ENCODE measurements at regions not wholly inside any gene's neighbourhood (a gene's known extent, or its start where the extent isn't known, plus 50 kb on each side); places are given as distances from the start of the nearest gene placed in this dataset.

GRCh38 chr6:115720900-115721299 lies 339.8 kb downstream of the FRK start:
- intact Hi-C loops (cut with micrococcal nuclease; ENCODE audit: unreplicated experiment) = no loop called here
- RAD21 ChIA-PET (ENCODE audit: unreplicated experiment) = no interaction called here
- H3K4me1 ChIP-seq (ENCODE audit: control insufficient read depth, insufficient read depth, low read length) = 0 out of 2 replicates have a peak, but pooled peaks cover 3% of the 10 kb centered on the region
- no peak overlapping the region for H3K4me2 ChIP-seq (ENCODE audit: control insufficient read depth, insufficient read depth)
- H3K4me3 ChIP-seq = no peak overlapping the region
- WGBS (ENCODE audit: insufficient coverage, insufficient replicate concordance, low lambda C conversion rate, missing lambda C conversion rate) = 87% methylated on average over 1 of the region's 1 CpG
- CTCF ChIA-PET = interaction anchor here (0.9 to 1.4 kb wide), 2 partner anchors 12 to 21 kb away, joined by 3 read pairs; no protein-coding TSS in a partner anchor
- no peaks in the 10 kb centered on the region for H3K79me2 ChIP-seq (ENCODE audit: control insufficient read depth, insufficient read depth, low read length)
- no peaks in the 10 kb centered on the region; the same call in 2 of the 3 replicates for H3K9me3 ChIP-seq (replicated peaks; ENCODE audit: control insufficient read depth, insufficient read depth, low read length)
- no peak overlapping the region for H3K27ac ChIP-seq (ENCODE audit: control insufficient read depth, insufficient read depth)
- H4K20me1 ChIP-seq (ENCODE audit: control insufficient read depth, insufficient read depth) = no peaks in the 10 kb centered on the region
- no peak for ATAC-seq
- H3K36me3 ChIP-seq (ENCODE audit: control insufficient read depth in 2 of 2, insufficient read depth in 2 of 2, low read length in 1 of 2) = no peaks in the 10 kb centered on the region
- H2AFZ ChIP-seq (ENCODE audit: control insufficient read depth, low read depth, low read length) = no peak overlapping the region
- FAIRE-seq = no peak
- POLR2A ChIA-PET = no interaction called here
- DNase-seq (ENCODE audit: low read depth, low spot score) = no peak
- H3K27me3 ChIP-seq (replicated peaks in 1 of 2; ENCODE audit: control insufficient read depth in 2 of 2, insufficient read depth in 2 of 2, low read length in 1 of 2) = no peaks in the 10 kb centered on the region
- no TSS peak for BruUV-seq (replicated peaks)
- H3K9ac ChIP-seq (ENCODE audit: control insufficient read depth, insufficient read depth, low read length) = no peak overlapping the region
- in situ Hi-C loops (cut with MboI) = no loop called here
- TF ChIP-seq NFYB (IDR thresholded peaks at IDR 0.05; ENCODE audit: insufficient read depth, low read depth, low read length) (no peak), HCFC1 (IDR thresholded peaks at IDR 0.05; ENCODE audit: low read length) (no peak), JUND (IDR thresholded peaks at IDR 0.05; ENCODE audit: low read depth, low read length) (no peak), RCOR1 (conservative IDR thresholded peaks at IDR 0.05; ENCODE audit: low read depth, low read length) (no peak), ZNF384 (IDR thresholded peaks at IDR 0.05; ENCODE audit: borderline replicate concordance, low read depth, low read length) (no peak), SRF (IDR thresholded peaks at IDR 0.05; ENCODE audit: low read depth in 2 of 2, low read length in 2 of 2) (no peak), NR2C2 (IDR thresholded peaks at IDR 0.05; ENCODE audit: borderline replicate concordance, control insufficient read depth, insufficient read length, low read depth) (no peak), RFX5 (IDR thresholded peaks at IDR 0.05; ENCODE audit: low read depth, low read length) (no peak), MYB (IDR thresholded peaks at IDR 0.05; ENCODE audit: borderline replicate concordance, low read depth, low read length) (no peak), CHD2 (IDR thresholded peaks at IDR 0.05; ENCODE audit: borderline replicate concordance, low read depth, low read length) (no peak), RELA (IDR thresholded peaks at IDR 0.05; ENCODE audit: borderline replicate concordance, partially characterized antibody) (no peak), ATF3 (IDR thresholded peaks at IDR 0.05; ENCODE audit: borderline replicate concordance, extremely low read depth, low read depth, low read length) (no peak), RAD51 (IDR thresholded peaks at IDR 0.05) (no peak), FOXM1 (IDR thresholded peaks at IDR 0.05; ENCODE audit: low read depth, low read length) (no peak), SPI1 (IDR thresholded peaks at IDR 0.05; ENCODE audit: borderline replicate concordance, insufficient read depth, low read depth, low read length) (no peak), NFYA (IDR thresholded peaks at IDR 0.05; ENCODE audit: borderline replicate concordance, low read depth, low read length) (no peak), HDAC2 (IDR thresholded peaks at IDR 0.05) (no peak)
- SMC1A ChIA-PET (ENCODE audit: uncharacterized antibody, unreplicated experiment) = interaction anchor here (0.6 to 2.1 kb wide), 2 partner anchors 12 to 95 kb away, joined by 3 to 4 read pairs; no protein-coding TSS in a partner anchor
